GM12891 (cell line): ENCODE measurements at regions not wholly inside any gene's neighbourhood (a gene's known extent, or its start where the extent isn't known, plus 50 kb on each side); places are given as distances from the start of the nearest gene placed in this dataset.

Source experiments
- POLR2A ChIP-seq: IDR thresholded peaks from 2 replicates; pipeline ENCODE4 v1.6.1; 2011; ENCODE audit warnings: low read depth, low read length, control low read depth
- POLR2AphosphoS5 ChIP-seq: IDR thresholded peaks from 2 replicates; pipeline ENCODE4 v1.6.1; 2011; ENCODE audit warnings: low read depth, low read length, control low read depth
- POU2F2 ChIP-seq: IDR thresholded peaks from 2 replicates; pipeline ENCODE4 v1.6.1; 2011; ENCODE audit warnings: low read depth, mild to moderate bottlenecking, control low read depth, low read length, moderate library complexity
- SPI1 ChIP-seq: IDR thresholded peaks from 2 replicates; pipeline ENCODE4 v1.6.1; 2011; ENCODE audit warnings: low read depth, low read length, control low read depth

DNA sequence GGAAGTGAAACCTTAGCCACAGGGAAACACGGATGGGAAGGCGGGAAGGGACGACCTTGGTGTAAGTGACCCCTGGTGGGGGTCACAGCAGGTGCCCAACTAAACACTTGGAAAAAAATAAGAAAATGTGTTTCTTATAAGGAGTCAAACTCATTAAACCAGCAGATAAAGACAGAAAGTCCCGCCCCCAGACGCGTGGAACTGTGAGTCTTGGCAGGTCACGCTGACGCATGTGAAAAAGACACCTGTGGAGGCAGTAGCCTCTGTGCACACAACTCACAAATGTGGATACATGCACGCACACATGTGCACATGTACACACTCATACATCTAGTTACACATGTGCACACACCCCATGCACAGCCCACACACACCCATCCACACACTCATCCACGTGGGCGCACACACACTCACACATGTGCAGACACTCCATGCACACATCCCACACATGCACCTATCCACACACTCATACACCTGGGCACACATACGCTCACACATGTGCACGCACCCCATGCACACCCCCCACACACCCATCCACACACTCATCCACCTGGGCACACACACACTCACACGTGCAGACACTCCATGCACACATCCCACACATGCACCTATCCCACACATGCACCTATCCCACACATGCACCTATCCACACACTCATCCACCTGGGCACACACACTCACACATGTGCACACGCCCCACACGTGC is 432.4 kb downstream of the SOX9 start:
- TF ChIP-seq POLR2A (no peak), POU2F2 (no peak), POLR2AphosphoS5 (no peak), SPI1 (no peak)
